ENCODE measurements at regions not wholly inside any gene's neighbourhood (a gene's known extent, or its start where the extent isn't known, plus 50 kb on each side); places are given as distances from the start of the nearest gene placed in this dataset.

GRCh38 chr11:122276221-122276620, 160.2 kb upstream of the BLID start:
- no peak for ATAC-seq
- no peak for TF ChIP-seq ISL1 (CRISPR knock-in tag; IDR thresholded peaks at IDR 0.05)
- TF ChIP-seq CREB5 (CRISPR knock-in tag; IDR thresholded peaks at IDR 0.05; ENCODE audit: low read depth) = no peak
- TF ChIP-seq CSRNP3 (CRISPR knock-in tag; IDR thresholded peaks at IDR 0.05) = no peak
- TF ChIP-seq BACH2 (CRISPR knock-in tag; IDR thresholded peaks at IDR 0.05; ENCODE audit: borderline replicate concordance) = no peak
- no peak for TF ChIP-seq CSDC2 (CRISPR knock-in tag; IDR thresholded peaks at IDR 0.05)
- no peak for TF ChIP-seq ZNF70 (CRISPR knock-in tag; IDR thresholded peaks at IDR 0.05)
- TF ChIP-seq TOX (CRISPR knock-in tag; IDR thresholded peaks at IDR 0.05; ENCODE audit: borderline replicate concordance) = no peak
- TF ChIP-seq ZFP30 (CRISPR knock-in tag; IDR thresholded peaks at IDR 0.05) = no peak
- no peak for TF ChIP-seq ZC3H10 (CRISPR knock-in tag; IDR thresholded peaks at IDR 0.05)

GRCh38 chr11:122275508-122275907, 159.5 kb upstream of the BLID start:
- TF ChIP-seq ZFP30 (CRISPR knock-in tag; IDR thresholded peaks at IDR 0.05) (no peak), ZNF565 (CRISPR knock-in tag; conservative IDR thresholded peaks at IDR 0.05; ENCODE audit: low read depth) (no peak), RARB (CRISPR knock-in tag; IDR thresholded peaks at IDR 0.05) (no peak), GLIS3 (CRISPR knock-in tag; IDR thresholded peaks at IDR 0.05) (no peak), ZFP3 (CRISPR knock-in tag; IDR thresholded peaks at IDR 0.05) (no peak), ESRRG (CRISPR knock-in tag; IDR thresholded peaks at IDR 0.05) (no peak), TSHZ2 (CRISPR knock-in tag; IDR thresholded peaks at IDR 0.05) (no peak)
- no peak for ATAC-seq

- TF ChIP-seq ZNF70 (CRISPR knock-in tag; IDR thresholded peaks at IDR 0.05) = no peak
- TF ChIP-seq CSDC2 (CRISPR knock-in tag; IDR thresholded peaks at IDR 0.05) = no peak
- TF ChIP-seq PPARA (CRISPR knock-in tag; IDR thresholded peaks at IDR 0.05; ENCODE audit: borderline replicate concordance) = no peak
- TF ChIP-seq TCF4 (CRISPR knock-in tag; IDR thresholded peaks at IDR 0.05; ENCODE audit: borderline replicate concordance) = no peak
- TF ChIP-seq ZFP3 (CRISPR knock-in tag; IDR thresholded peaks at IDR 0.05) = no peak
- TF ChIP-seq ESRRG (CRISPR knock-in tag; IDR thresholded peaks at IDR 0.05) = no peak
- no peak for TF ChIP-seq TSHZ2 (CRISPR knock-in tag; IDR thresholded peaks at IDR 0.05)
- TF ChIP-seq SNAI2 (CRISPR knock-in tag; IDR thresholded peaks at IDR 0.05) = no peak
- no peak for TF ChIP-seq ZNF8 (CRISPR knock-in tag; IDR thresholded peaks at IDR 0.05)
- no peak for TF ChIP-seq GLIS3 (CRISPR knock-in tag; IDR thresholded peaks at IDR 0.05)
- TF ChIP-seq CREB5 (CRISPR knock-in tag; IDR thresholded peaks at IDR 0.05; ENCODE audit: low read depth) = no peak
- no peak for TF ChIP-seq PATZ1 (CRISPR knock-in tag; IDR thresholded peaks at IDR 0.05; ENCODE audit: borderline replicate concordance)
- no peak for ATAC-seq
These were observed 157.6 kb upstream of the BLID start for GRCh38 chr11:122273476-122274191.

All from SK-N-SH treated with all-trans-retinoic acid at 6 μM for 48 hours (cell line).